ENCODE measurements at regions not wholly inside any gene's neighbourhood (a gene's known extent, or its start where the extent isn't known, plus 50 kb on each side); places are given as distances from the start of the nearest gene placed in this dataset.

GRCh38 chr2:195542067-195542466 is 115.0 kb upstream of the SLC39A10 start:
- TF ChIP-seq ZNF792 (tag by site-specific recombination; IDR thresholded peaks at IDR 0.05) = no peak
- TF ChIP-seq, protein P1, sequence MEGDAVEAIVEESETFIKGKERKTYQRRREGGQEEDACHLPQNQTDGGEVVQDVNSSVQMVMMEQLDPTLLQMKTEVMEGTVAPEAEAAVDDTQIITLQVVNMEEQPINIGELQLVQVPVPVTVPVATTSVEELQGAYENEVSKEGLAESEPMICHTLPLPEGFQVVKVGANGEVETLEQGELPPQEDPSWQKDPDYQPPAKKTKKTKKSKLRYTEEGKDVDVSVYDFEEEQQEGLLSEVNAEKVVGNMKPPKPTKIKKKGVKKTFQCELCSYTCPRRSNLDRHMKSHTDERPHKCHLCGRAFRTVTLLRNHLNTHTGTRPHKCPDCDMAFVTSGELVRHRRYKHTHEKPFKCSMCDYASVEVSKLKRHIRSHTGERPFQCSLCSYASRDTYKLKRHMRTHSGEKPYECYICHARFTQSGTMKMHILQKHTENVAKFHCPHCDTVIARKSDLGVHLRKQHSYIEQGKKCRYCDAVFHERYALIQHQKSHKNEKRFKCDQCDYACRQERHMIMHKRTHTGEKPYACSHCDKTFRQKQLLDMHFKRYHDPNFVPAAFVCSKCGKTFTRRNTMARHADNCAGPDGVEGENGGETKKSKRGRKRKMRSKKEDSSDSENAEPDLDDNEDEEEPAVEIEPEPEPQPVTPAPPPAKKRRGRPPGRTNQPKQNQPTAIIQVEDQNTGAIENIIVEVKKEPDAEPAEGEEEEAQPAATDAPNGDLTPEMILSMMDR (tag by site-specific recombination; IDR thresholded peaks at IDR 0.05) = no peak
